EL (cell line): ENCODE measurements at regions not wholly inside any gene's neighbourhood (a gene's known extent, or its start where the extent isn't known, plus 50 kb on each side); places are given as distances from the start of the nearest gene placed in this dataset.
A peak's percentile ranks its signal among the peaks of the same experiment; 100 is the strongest.

Source experiments
- DNase-seq: peaks from one replicate; pipeline ENCODE4 v3.0.0-alpha.2; 2016

GRCh38 chr11:37704791-37705190 lies 1106.8 kb upstream of the RAG2 start:
- DNase-seq, result no peak

GRCh38 chr11:37699644-37700043 lies 1101.6 kb upstream of the RAG2 start:
- no peak for DNase-seq

- no peak for DNase-seq
Observed at GRCh38 chr11:37695283-37695682, 1097.2 kb upstream of the RAG2 start.

- peak; percentile 5 for DNase-seq
Observed at GRCh38 chr11:37689951-37690350, 1091.9 kb upstream of the RAG2 start.

DNA sequence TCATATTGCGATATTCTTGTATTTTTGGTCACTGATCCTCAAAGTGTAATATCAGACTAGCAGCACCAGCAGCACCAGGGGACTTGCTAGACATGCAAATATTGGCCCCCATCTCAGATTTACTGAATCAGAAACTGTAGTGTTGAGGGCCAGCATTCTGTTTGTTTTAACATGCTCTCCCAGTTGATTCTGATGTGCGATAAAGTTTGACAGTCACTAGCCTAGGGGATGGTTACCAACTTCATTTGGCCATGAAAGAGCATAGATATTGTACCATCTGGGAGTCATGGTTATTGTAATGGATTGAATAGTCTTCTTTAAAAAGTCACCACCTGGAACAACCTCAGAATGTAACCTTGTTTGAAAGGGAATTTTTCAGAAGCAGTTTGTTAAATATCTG lies 1090.4 kb upstream of the RAG2 start:
- DNase-seq, result no peak

DNA sequence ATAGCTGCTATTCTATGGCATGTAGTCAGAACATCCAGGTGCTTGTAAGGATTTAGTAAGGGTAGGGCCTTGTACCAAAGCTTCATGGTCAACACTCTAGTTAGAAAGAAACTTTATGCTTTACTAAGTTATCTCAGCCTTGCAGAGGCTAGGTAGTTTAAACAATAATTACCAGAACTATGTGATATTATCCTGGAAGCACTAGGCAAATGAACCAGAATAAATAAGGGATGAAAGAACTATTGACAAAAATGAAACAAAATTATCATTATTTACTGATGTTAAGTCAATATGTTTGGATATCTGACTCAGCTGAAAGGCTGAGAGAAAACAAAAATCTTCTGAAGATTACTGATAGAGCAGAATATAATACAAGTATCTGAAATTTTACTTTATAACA lies 1089.1 kb upstream of the RAG2 start:
- DNase-seq, result no peak

- peak; percentile 6 for DNase-seq
Observed at GRCh38 chr11:37671321-37671720, 1073.3 kb upstream of the RAG2 start.

DNA sequence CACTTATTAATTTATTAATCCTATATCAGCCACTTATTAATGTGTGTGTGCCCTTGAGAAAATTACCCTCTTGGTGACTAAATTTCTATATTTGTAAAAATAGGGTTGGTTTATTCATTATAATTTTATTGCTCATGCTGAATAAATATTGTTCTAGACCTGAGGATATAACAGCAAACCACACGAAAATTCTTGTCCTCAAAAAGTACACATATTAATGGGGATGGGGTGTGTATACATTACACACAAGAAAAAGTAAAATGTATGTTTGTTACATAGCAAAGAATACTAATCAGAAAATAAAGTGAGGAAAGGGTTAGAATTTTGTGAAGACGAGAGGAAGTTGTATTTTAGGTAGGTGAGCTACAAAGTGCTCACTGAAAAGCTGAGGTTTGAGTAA lies 1068.9 kb upstream of the RAG2 start:
- DNase-seq, result no peak

DNA sequence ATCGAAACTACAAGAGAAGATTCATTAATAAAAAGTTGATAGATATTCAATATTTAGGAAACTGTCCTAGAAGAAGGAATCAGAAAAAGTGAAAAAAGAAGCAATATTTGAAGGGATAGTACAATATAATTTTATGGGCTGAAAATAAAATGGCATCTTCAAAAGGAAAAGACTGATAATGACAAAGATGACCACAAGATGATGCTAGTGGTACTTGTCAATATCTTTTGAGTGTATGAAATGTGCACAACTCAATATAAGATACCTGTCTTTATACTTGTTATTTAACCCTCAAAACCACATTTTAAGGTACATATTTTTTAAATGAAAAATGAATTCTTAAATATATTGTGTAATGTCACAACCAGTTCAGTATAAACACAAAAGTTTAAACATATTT lies 1059.6 kb upstream of the RAG2 start:
- DNase-seq, result peak; percentile 22

GRCh38 chr11:37647767-37648166 lies 1049.7 kb upstream of the RAG2 start:
- DNase-seq, result no peak

- no peak for DNase-seq
Observed at GRCh38 chr11:37643968-37644367, 1045.9 kb upstream of the RAG2 start.

DNA sequence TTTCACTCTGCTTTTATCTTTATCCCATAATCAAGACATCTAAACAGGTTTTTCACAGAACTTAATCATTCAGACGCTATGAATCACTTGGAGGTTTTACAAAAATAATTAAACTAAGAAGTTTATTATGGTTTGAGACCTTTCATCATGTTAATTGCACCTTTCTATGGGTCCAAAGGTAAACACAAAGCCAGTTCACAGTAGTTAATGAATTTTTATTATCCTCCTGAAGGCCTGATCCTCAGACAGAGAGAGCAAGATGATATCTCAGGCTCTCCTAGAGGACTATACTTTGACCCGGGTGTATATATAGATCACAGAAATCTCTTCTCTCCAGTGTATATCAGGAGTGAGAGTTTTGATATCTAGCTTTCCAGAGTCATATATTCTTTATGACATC lies 1044.3 kb upstream of the RAG2 start:
- DNase-seq, result no peak

DNA sequence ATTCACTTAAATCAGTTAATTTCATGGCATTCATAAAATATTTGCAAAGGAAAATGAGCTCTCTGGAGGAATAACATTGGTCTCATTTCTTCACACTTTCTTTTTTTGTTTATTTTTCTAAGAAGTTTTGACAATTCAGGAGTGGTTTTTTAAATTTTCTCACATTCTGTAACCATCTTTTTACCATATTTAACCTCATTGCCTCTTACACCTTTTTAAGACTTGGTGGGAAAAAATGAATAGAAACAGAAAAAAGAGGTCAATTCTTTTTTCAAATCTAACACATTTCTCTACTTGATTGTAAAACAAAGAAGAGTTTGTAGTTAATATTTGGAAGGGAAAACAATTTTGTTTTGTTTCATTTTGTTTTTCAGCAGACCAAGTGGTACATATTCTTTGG lies 1034.7 kb upstream of the RAG2 start:
- no peak for DNase-seq

GRCh38 chr11:37630866-37631265 lies 1032.8 kb upstream of the RAG2 start:
- DNase-seq, result no peak

DNA sequence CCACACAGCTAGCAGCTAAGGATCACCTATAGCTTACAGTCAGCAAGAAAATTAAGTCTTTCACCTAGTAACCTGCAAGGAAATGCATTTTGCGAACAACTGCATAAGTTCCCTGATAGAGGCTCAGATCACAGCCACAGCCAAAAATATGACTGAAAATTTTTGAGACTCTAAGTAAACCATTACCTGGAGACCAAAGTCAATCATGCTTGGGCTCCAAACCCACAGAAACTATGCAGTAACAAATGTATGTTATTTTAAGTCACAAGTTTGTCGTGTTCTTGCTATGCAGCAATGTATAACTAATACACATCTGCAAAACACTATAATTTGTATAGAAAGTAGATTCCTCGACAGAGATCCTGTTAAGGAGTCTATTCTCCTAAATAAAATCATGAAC lies 1025.7 kb upstream of the RAG2 start:
- no peak for DNase-seq

GRCh38 chr11:37621662-37622061 lies 1023.6 kb upstream of the RAG2 start:
- no peak for DNase-seq

- no peak for DNase-seq
Observed at GRCh38 chr11:37616291-37616690, 1018.3 kb upstream of the RAG2 start.

DNA sequence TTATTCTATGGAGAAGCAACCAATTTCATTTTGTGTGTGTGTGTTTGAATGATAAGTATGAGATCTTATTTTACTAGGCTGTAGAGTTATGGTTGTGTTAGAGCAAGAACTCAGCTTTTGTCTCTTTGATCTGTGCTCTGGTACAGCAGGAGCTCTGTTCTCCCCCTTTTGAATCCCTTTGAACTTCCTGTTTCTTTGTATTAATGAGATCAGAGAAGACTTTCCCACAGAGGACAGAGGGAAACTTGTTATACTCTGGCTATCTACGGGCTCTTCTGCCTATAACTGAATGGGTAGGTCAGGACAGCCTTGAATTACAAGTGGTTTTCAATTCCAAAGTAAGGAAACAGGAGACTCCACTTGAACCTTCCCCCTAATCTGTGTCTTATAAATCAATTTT lies 1015.0 kb upstream of the RAG2 start:
- DNase-seq, result no peak

GRCh38 chr11:37612146-37612545 lies 1014.1 kb upstream of the RAG2 start:
- DNase-seq, result no peak

DNA sequence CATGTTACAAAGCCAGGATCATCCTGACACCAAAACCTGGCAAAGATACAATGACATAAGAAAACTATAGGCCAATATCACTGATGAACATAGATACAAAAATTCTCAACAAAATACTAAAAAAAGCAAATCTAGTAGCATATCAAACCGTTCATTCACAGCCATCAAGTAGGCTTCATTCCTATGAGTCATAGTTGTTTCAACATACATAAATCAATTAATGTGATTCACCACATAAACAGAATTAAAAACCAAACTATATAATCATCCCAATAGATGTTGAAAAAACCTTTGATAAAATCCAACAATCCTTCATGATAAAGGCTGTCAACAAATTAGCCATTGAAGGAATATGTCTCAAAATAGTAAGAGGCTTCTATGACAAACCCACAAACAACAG lies 1007.2 kb upstream of the RAG2 start:
- DNase-seq, result peak; percentile 6

DNA sequence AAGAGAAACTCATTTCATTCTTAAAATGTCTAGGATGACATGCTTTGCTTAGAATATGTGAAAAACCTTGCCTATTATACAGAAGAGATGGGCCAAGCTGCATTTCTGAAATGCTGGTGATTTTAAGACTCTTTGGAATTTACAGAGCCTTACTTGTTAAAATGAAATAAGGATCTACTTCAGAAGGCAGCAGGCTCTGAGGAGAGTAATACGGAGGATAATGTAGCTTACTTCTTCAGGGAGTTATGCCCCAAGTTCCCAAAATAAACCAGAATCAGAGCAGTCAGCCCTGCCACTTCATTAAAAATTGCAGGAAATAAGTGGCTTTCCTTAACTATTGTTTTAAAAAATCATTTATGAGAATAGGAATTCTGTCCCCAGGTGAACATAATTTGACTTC lies 1000.3 kb upstream of the RAG2 start:
- DNase-seq, result no peak

DNA sequence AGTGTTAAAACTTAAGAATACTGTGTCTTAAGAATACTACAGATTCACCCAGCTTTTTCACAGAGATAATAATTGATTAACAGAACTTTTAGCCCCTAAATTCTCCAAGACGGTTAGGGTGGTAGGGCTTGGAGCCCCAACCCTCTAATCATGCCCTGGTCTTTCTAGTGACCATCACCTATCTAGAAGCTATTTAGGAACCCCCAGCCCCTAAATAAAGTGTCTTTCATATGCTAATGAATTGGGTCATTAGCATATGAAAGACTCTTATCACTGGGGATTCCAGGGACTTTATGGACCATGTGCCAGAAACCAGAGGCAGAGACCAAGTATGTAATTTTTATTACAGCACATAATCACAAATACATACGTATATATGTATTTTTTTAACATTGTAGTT lies 999.7 kb upstream of the RAG2 start:
- no peak for DNase-seq

DNA sequence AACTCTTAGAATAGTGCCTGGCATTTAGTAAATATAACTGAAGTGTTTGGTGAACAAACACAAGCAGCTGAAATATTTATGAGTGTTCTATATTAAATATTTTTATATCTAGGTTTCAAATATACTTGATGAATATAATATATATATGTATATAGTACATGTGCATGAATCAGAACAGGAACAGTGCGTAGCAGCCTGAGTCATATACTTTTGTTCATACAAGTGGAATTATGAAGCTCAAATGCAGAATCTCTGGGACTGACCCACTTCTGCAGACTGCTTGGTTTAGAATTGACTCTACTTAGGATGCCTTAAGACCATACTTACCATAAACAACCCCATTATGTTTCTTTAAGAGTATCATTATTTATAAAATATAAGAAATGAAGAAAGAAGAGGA lies 997.8 kb upstream of the RAG2 start:
- DNase-seq, result no peak

GRCh38 chr11:37574361-37574760 lies 976.3 kb upstream of the RAG2 start:
- no peak for DNase-seq

DNA sequence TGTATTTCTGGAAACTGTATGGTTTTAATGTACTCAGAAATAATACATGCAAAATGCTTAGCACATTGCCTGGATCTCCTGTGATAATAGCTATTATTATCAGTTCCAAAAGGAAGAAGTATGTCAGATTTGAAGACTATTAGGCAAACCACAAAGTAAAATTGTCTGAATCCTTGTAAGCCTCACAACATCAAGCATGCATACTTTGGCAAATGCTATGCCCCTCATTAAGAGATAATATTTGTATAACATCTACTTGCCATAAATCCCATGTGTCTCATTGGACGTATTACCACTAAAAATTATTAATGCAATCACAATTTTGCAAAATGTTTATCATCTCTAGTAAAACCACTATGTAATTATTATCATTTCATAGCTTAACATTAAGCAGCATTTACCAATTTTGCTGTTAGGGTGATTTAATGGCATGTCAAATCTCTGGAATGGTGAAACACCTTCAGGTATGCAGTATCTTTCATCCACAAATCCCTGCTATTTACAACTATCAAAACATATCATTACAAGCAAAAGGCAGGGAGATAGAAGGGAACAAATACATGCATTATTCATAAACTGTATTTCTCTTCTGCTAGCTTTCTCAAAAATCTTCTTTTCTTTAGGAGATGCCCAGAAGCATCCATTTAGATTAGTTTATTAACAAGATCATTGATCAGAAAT lies 974.6 kb upstream of the RAG2 start:
- no peak for DNase-seq

GRCh38 chr11:37571246-37571645 lies 973.2 kb upstream of the RAG2 start:
- no peak for DNase-seq
